DMS53 (cell line): ENCODE measurements at regions not wholly inside any gene's neighbourhood (a gene's known extent, or its start where the extent isn't known, plus 50 kb on each side); places are given as distances from the start of the nearest gene placed in this dataset.

Source experiments
- DNase-seq: peaks from one replicate; lab custom pipeline; 2025; lab: John Stamatoyannopoulos, UW

- DNase-seq, result no peak
Measured at GRCh38 chr11:19595840-19596751, 116.5 kb upstream of the NAV2 start.

- DNase-seq, result no peak
Measured at GRCh38 chr11:19595499-19595839, 117.2 kb upstream of the NAV2 start.

- no peak for DNase-seq
Measured at GRCh38 chr11:19594326-19594725, 118.3 kb upstream of the NAV2 start.

- DNase-seq, result no peak
Measured at GRCh38 chr11:19592842-19593241, 119.8 kb upstream of the NAV2 start.

- no peak for DNase-seq
Measured at GRCh38 chr11:19589567-19590260, 122.9 kb upstream of the NAV2 start.

- no peak for DNase-seq
Measured at GRCh38 chr11:19587979-19588378, 124.7 kb upstream of the NAV2 start.

GRCh38 chr11:19580646-19581045 lies 132.0 kb upstream of the NAV2 start:
- no peak for DNase-seq

- DNase-seq, result no peak
Measured at GRCh38 chr11:19579957-19580356, 132.7 kb upstream of the NAV2 start.

GRCh38 chr11:19578871-19579270 lies 133.8 kb upstream of the NAV2 start:
- DNase-seq, result no peak

- DNase-seq, result no peak
Measured at GRCh38 chr11:19577976-19578619, 134.5 kb upstream of the NAV2 start.

GRCh38 chr11:19577391-19577975 lies 135.2 kb upstream of the NAV2 start:
- DNase-seq, result no peak

- no peak for DNase-seq
Measured at GRCh38 chr11:19576903-19577302, 135.7 kb upstream of the NAV2 start.

- peak; percentile 21 for DNase-seq
Measured at GRCh38 chr11:19576054-19576453, 136.6 kb upstream of the NAV2 start.

GRCh38 chr11:19574916-19575315 lies 137.7 kb upstream of the NAV2 start:
- DNase-seq, result no peak

- no peak for DNase-seq
Measured at GRCh38 chr11:19573666-19574065, 139.0 kb upstream of the NAV2 start.

- DNase-seq, result no peak
Measured at GRCh38 chr11:19571906-19572305, 140.7 kb upstream of the NAV2 start.

GRCh38 chr11:19570889-19571288 lies 141.7 kb upstream of the NAV2 start:
- DNase-seq, result no peak

- no peak for DNase-seq
Measured at GRCh38 chr11:19567996-19568395, 144.6 kb upstream of the NAV2 start.

GRCh38 chr11:19566583-19567379 lies 145.9 kb upstream of the NAV2 start:
- no peak for DNase-seq

- no peak for DNase-seq
Measured at GRCh38 chr11:19565639-19566038, 147.0 kb upstream of the NAV2 start.

- DNase-seq, result no peak
Measured at GRCh38 chr11:19562156-19562555, 150.5 kb upstream of the NAV2 start.

- DNase-seq, result no peak
Measured at GRCh38 chr11:19561011-19561410, 151.6 kb upstream of the NAV2 start.
